Astrocyte (in vitro differentiated cells and primary cell): ENCODE measurements at regions not wholly inside any gene's neighbourhood (a gene's known extent, or its start where the extent isn't known, plus 50 kb on each side); places are given as distances from the start of the nearest gene placed in this dataset.

Experiments
- DNase-seq: peaks from one replicate; pipeline ENCODE4 v3.0.0-alpha.2; 2010; ENCODE audit warnings: low read depth
- FAIRE-seq: peaks from 2 replicates; lab custom pipeline; 2011; peaks lifted over from hg19 to GRCh38; lab: Jason Lieb, UNC
- H2AFZ ChIP-seq: 2 replicates; pipeline ENCODE4 v1.6.0; 2012; ENCODE audit warnings: low read depth, low read length, inconsistent platforms
- H3K27ac ChIP-seq: 2 replicates; pipeline ENCODE4 v1.5.1; 2011; ENCODE audit warnings: low read depth, low read length, inconsistent platforms
- H3K27me3 ChIP-seq: 2 replicates; pipeline ENCODE4 v1.6.0; 2011; ENCODE audit warnings: low read length, inconsistent platforms; ENCODE audit not compliant: insufficient read depth
- H3K36me3 ChIP-seq: 2 replicates; pipeline ENCODE4 v1.5.1; 2011; ENCODE audit warnings: low read length, inconsistent platforms; ENCODE audit not compliant: insufficient read depth
- H3K4me1 ChIP-seq: 2 replicates; pipeline ENCODE4 v1.5.1; 2011; ENCODE audit warnings: low read length, inconsistent platforms; ENCODE audit not compliant: insufficient read depth
- H3K4me2 ChIP-seq: 2 replicates; pipeline ENCODE4 v1.6.0; 2012; ENCODE audit warnings: low read length, inconsistent platforms
- H3K4me3 ChIP-seq: 2 replicates; pipeline ENCODE4 v1.5.1; 2011; ENCODE audit warnings: low read depth, mild to moderate bottlenecking, low read length, inconsistent platforms; ENCODE audit not compliant: insufficient read depth
- H3K79me2 ChIP-seq: 2 replicates; pipeline ENCODE4 v1.6.0; 2012; ENCODE audit warnings: mild to moderate bottlenecking, low read length, inconsistent platforms; ENCODE audit not compliant: insufficient read depth
- H3K9ac ChIP-seq: 2 replicates; pipeline ENCODE4 v1.6.0; 2012; ENCODE audit warnings: mild to moderate bottlenecking, low read length, inconsistent platforms
- H3K9me3 ChIP-seq: 2 replicates; pipeline ENCODE4 v1.5.1; 2012; ENCODE audit warnings: low read depth, mild to moderate bottlenecking, low read length, inconsistent platforms; ENCODE audit not compliant: insufficient read depth
- H4K20me1 ChIP-seq: 2 replicates; pipeline ENCODE4 v1.6.0; 2012; ENCODE audit warnings: low read length, inconsistent platforms; ENCODE audit not compliant: insufficient read depth
- H3K27ac Mint-ChIP-seq: one replicate; pipeline ENCODE4 v1.8.0; 2021; ENCODE audit warnings: mild to moderate bottlenecking, mixed read lengths; ENCODE audit not compliant: unreplicated experiment
- H3K27me3 Mint-ChIP-seq: one replicate; pipeline ENCODE4 v1.8.0; 2021; ENCODE audit warnings: low read depth, mixed read lengths; ENCODE audit not compliant: unreplicated experiment
- H3K36me3 Mint-ChIP-seq: one replicate; pipeline ENCODE4 v1.8.0; 2021; ENCODE audit warnings: low read depth, mixed read lengths; ENCODE audit not compliant: unreplicated experiment
- H3K4me1 Mint-ChIP-seq: one replicate; pipeline ENCODE4 v1.8.0; 2021; ENCODE audit warnings: low read depth, mixed read lengths; ENCODE audit not compliant: unreplicated experiment
- H3K4me3 Mint-ChIP-seq: one replicate; pipeline ENCODE4 v1.8.0; 2021; ENCODE audit warnings: mild to moderate bottlenecking, moderate library complexity, mixed read lengths; ENCODE audit not compliant: unreplicated experiment
- H3K9me3 Mint-ChIP-seq: one replicate; pipeline ENCODE4 v1.8.0; 2021; ENCODE audit warnings: mild to moderate bottlenecking, mixed read lengths; ENCODE audit not compliant: unreplicated experiment
- CTCF ChIP-seq: IDR thresholded peaks from 2 replicates; pipeline ENCODE4 v1.5.1; 2011; ENCODE audit warnings: low read depth, mild to moderate bottlenecking, inconsistent platforms, low read length, moderate library complexity; ENCODE audit not compliant: insufficient read depth
- EZH2 ChIP-seq: IDR thresholded peaks from 2 replicates; pipeline ENCODE4 v1.6.1; 2012; ENCODE audit warnings: mild to moderate bottlenecking, low read length, inconsistent platforms; ENCODE audit not compliant: insufficient read depth

DNA sequence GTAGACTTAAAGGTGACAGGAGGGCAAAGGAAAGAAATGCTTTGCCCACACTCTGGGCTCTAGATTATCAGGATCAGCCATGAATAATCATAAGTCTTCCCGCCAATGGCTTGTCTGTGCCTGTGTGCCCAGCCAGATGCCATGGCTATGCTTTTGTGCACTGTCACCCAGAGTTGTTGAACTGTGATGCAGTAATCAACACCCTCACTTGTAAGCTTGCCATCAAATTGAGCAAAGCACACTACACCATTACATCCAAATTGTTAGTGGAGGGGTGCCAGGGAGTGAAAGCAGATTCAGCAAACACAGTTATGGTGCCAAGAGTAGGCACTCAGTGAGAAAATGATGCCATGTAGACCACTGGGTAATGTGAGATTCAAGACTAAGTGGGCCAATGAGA, 845.3 kb upstream of the MIR17HG start:
- no peaks in the 10 kb centered on the region for H3K27me3 Mint-ChIP-seq
- H3K27ac Mint-ChIP-seq = no peak overlapping the region
- Histone ChIP-seq H3K27ac (no peak overlapping the region), H3K4me3 (no peak overlapping the region), H3K79me2 (no peaks in the 10 kb centered on the region), H3K9ac (no peak overlapping the region), H3K9me3 (no peaks in the 10 kb centered on the region), H3K4me2 (no peak overlapping the region), H3K27me3 (no peaks in the 10 kb centered on the region), H2AFZ (no peak overlapping the region), H3K36me3 (no peaks in the 10 kb centered on the region), H3K4me1 (no peaks in the 10 kb centered on the region), H4K20me1 (no peaks in the 10 kb centered on the region)
- no peak for TF ChIP-seq EZH2
- H3K4me1 Mint-ChIP-seq = peaks cover 3% of the 10 kb centered on the region
- H3K4me3 Mint-ChIP-seq = no peak overlapping the region
- no peaks in the 10 kb centered on the region for H3K36me3 Mint-ChIP-seq
- FAIRE-seq = no peak
- no peak for DNase-seq
- no peaks in the 10 kb centered on the region for H3K9me3 Mint-ChIP-seq

DNA sequence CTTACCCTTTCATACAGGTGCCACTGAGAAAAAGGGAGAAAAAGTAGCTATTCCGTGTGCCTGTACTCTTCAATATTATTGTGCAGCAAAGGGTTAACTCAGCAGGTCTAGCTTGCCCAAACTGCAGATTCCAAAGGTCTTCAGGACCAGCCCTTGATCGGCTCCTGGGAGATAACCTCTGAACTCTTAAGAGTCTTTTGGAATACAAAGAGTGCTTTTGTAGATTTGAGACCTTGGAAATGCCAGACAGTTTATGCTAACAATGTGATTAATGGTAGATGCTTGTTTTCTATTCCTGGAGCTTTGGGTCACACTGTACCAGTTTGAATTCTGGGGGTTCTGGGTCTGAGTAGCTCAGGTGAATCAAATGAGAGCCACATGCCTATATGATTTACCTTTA, 844.7 kb upstream of the MIR17HG start:
- Mint-ChIP-seq H3K9me3 (no peaks in the 10 kb centered on the region), H3K27ac (no peak overlapping the region), H3K4me3 (no peak overlapping the region), H3K4me1 (peaks cover 3% of the 10 kb centered on the region), H3K36me3 (no peaks in the 10 kb centered on the region), H3K27me3 (no peaks in the 10 kb centered on the region)
- no peak for TF ChIP-seq CTCF
- no peak for TF ChIP-seq EZH2
- no peak overlapping the region for H3K4me3 ChIP-seq
- no peaks in the 10 kb centered on the region for H3K36me3 ChIP-seq
- H3K4me1 ChIP-seq = no peaks in the 10 kb centered on the region
- DNase-seq (no peak), FAIRE-seq (no peak)
- H4K20me1 ChIP-seq = no peaks in the 10 kb centered on the region
- no peak overlapping the region for H2AFZ ChIP-seq
- no peak overlapping the region for H3K4me2 ChIP-seq
- H3K27me3 ChIP-seq = no peaks in the 10 kb centered on the region
- H3K27ac ChIP-seq = no peak overlapping the region
- H3K9me3 ChIP-seq = no peaks in the 10 kb centered on the region
- no peaks in the 10 kb centered on the region for H3K79me2 ChIP-seq
- no peak overlapping the region for H3K9ac ChIP-seq

DNA sequence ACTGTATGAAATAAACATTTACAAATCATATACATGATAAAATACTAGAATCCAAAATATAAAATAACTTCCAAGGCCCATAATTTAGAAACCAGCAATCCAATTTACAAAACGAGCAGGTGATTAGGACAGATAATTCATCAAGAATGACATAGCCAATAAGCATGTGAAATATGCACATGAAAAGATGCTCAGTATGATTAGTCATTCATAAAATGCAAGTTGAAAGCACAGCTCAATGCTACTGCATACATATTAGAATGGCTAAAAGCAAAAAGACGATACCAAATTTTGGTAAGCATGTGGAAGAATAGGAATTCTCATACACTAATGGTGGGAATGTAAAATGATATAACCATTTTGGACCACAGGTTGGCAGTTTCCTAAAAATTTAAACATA, 837.2 kb upstream of the MIR17HG start:
- Mint-ChIP-seq H3K4me1 (no peaks in the 10 kb centered on the region), H3K9me3 (no peaks in the 10 kb centered on the region), H3K36me3 (no peaks in the 10 kb centered on the region), H3K27ac (no peak overlapping the region), H3K27me3 (no peaks in the 10 kb centered on the region), H3K4me3 (no peak overlapping the region)
- H4K20me1 ChIP-seq = no peaks in the 10 kb centered on the region
- H3K27ac ChIP-seq = no peak overlapping the region
- DNase-seq = peak; percentile 5
- H3K79me2 ChIP-seq = no peaks in the 10 kb centered on the region
- H3K9me3 ChIP-seq = no peaks in the 10 kb centered on the region
- H3K4me3 ChIP-seq = no peak overlapping the region
- no peaks in the 10 kb centered on the region for H3K36me3 ChIP-seq
- H3K4me1 ChIP-seq = no peaks in the 10 kb centered on the region
- H2AFZ ChIP-seq = no peak overlapping the region
- H3K4me2 ChIP-seq = no peak overlapping the region
- no peaks in the 10 kb centered on the region for H3K27me3 ChIP-seq
- H3K9ac ChIP-seq = no peak overlapping the region
- FAIRE-seq = no peak
- TF ChIP-seq CTCF = no peak
- no peak for TF ChIP-seq EZH2
